ENCODE measurements at regions not wholly inside any gene's neighbourhood (a gene's known extent, or its start where the extent isn't known, plus 50 kb on each side); places are given as distances from the start of the nearest gene placed in this dataset.

DNA sequence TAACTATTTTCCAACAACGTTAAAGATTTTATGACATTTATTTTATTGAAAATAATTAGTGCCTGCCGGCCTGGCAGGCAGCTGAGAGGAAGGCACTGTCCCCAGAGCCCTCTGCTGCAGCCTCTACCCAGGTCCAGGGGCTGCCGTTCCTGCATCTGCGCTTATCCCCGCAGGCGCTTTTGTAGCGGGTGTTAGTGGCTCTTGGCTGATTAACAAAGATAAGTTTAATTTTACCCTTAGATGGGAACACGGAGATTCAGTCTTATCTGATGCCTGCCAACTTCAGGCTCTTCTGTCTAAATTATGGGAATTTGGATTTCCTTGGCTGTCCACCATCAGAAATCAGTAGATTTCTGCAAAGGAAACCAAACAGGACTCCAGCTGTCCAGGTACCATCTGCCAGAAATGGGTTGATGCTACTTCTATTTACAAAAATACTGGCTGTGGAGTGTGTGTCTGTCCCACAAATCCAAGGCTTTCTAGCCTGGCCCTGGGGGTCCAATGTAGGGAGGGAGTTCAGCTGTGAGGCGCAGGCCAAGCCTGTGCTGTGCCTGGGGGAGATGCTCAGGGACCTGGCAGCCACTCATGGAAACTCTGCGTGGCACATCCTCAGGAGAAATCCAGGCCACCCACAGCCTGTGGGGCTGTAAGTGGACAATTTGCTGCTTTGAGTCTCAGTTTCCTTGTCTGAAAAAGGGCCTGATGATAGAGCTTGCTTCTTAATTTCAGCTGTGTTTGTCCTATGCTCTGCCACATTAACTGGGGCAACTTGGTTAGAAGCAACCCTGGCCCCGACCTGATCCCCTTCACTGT lies 62.0 kb upstream of the IGFBP3 start (continued):
- TF ChIP-seq POLR2A (IDR thresholded peaks at IDR 0.05; ENCODE audit: low read depth, low read length): no peak

DNA sequence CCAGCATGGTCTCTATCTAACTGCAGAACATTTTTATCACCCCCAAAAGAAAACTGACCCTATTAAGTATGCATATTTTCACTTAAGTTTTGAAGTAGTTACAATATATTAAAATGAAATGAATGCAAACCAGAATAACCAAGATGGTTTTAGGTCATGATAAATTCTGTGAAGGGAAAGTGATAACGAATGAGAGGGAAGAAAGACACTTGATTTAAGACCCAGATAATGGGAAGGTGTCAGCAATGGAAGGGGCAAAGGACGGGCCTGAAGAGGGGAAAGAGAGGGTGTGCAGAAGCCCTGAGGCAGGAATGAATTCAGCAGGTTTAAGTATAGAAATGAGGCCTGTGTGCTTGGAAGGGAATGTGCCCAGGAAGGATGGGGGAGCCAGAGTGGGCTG lies 61.1 kb upstream of the IGFBP3 start:
- no peak overlapping the region for H4K8ac ChIP-seq (ENCODE audit: low read depth in 2 of 2, low read length in 2 of 2)
- dilution Hi-C loops (cut with HindIII; ENCODE audit: low sequenced_read_pairs, unreplicated experiment): no loop called here

More for the DNA sequence above, 61.1 kb upstream of the IGFBP3 start:
- Histone ChIP-seq H3K56ac (ENCODE audit: extremely low read depth, insufficient read depth, low read length) (no peak overlapping the region), H2BK120ac (ENCODE audit: low read depth, low read length) (0 out of 2 replicates have a peak overlapping the region, but pooled peaks have one; percentile 23), H3K4me2 (ENCODE audit: low read depth, low read length) (no peak overlapping the region), H2BK20ac (ENCODE audit: low read depth, low read length) (no peak overlapping the region), H3K9me3 (ENCODE audit: control insufficient read depth, insufficient read depth, low read length) (no peaks in the 10 kb centered on the region), H4K5ac (ENCODE audit: low read depth, low read length) (no peak overlapping the region), H3K23ac (ENCODE audit: low read depth, low read length) (no peak overlapping the region), H3K4ac (ENCODE audit: low read depth, low read length) (no peak overlapping the region), H3K9ac (ENCODE audit: low read depth, low read length) (no peak overlapping the region), H2BK5ac (ENCODE audit: low read depth, low read length, poor library complexity, severe bottlenecking) (no peak overlapping the region), H2AFZ (replicated peaks; ENCODE audit: low read length, poor library complexity) (no peak overlapping the region), H2AK5ac (ENCODE audit: low read depth, low read length) (peak overlapping the region; percentile 24; the same call in 1 of the 2 replicates), H3K79me1 (ENCODE audit: low read depth in 1 of 2, low read length in 2 of 2) (peaks cover 0 to 11% of the 10 kb centered on the region in 2 experiments; a peak in 1 of 4 replicates), H3K36me3 (ENCODE audit: control insufficient read depth, insufficient read depth, low read length) (no peaks in the 10 kb centered on the region), H3K14ac (replicated peaks; ENCODE audit: low read depth, low read length) (no peak overlapping the region), H4K20me1 (ENCODE audit: insufficient read depth, low read length) (no peaks in the 10 kb centered on the region), H3K27ac (ENCODE audit: insufficient read depth, low read length) (no peak overlapping the region), H4K91ac (ENCODE audit: insufficient read depth, low read depth, low read length) (no peak overlapping the region), H2AK9ac (replicated peaks; ENCODE audit: low read depth, low read length, poor library complexity) (no peak overlapping the region), H3K4me3 (ENCODE audit: insufficient read depth, low read depth, low read length) (no peak overlapping the region), H3K18ac (ENCODE audit: low read depth, low read length) (no peak overlapping the region), H2BK15ac (ENCODE audit: low read depth, low read length) (no peak overlapping the region), H3K27me3 (ENCODE audit: control insufficient read depth, insufficient read depth, low read length) (no peaks in the 10 kb centered on the region), H3K4me1 (ENCODE audit: control insufficient read depth, insufficient read depth, low read length) (peaks cover 31% of the 10 kb centered on the region), H3K9me1 (ENCODE audit: insufficient read depth, low read length) (peaks cover 24% of the 10 kb centered on the region)
- 83% methylated on average over 2 of the region's 2 CpGs; no CpG with 5 or more reads in 1 of the 2 experiments for WGBS, 2 experiments (ENCODE audit: extremely low coverage in 2 of 2, insufficient read length in 1 of 2)
- DNase-seq: no peak
- TF ChIP-seq MAFK (IDR thresholded peaks at IDR 0.05; ENCODE audit: low read depth, low read length): no peak
- ATAC-seq (ENCODE audit: low read depth): no peak
- intact Hi-C loops (cut with micrococcal nuclease) (no loop called here), in situ Hi-C loops (cut with MboI; ENCODE audit: low sequenced_read_pairs) (no loop called here)
- CTCF ChIA-PET: no interaction called here
- BruUV-seq (replicated peaks): no TSS peak
- POLR2A ChIA-PET (ENCODE audit: unreplicated experiment): no interaction called here

All from IMR-90 (cell line).